HEK293 (cell line): ENCODE measurements at regions not wholly inside any gene's neighbourhood (a gene's known extent, or its start where the extent isn't known, plus 50 kb on each side); places are given as distances from the start of the nearest gene placed in this dataset.

Experiments
- CTCF ChIA-PET: fragments of 350-600 bp; formaldehyde crosslinking; extraction: SDS; loops from one replicate; lab custom pipeline; 2021; ENCODE audit warnings: antibody characterized with exemption; lab: Yijun Ruan, JAX
- POLR2A ChIA-PET: fragments of 300-600 bp; formaldehyde crosslinking; extraction: SDS; loops from one replicate; lab custom pipeline; 2020; ENCODE audit warnings: antibody characterized with exemption, inconsistent platforms; lab: Yijun Ruan, JAX
- H3K27ac ChIP-seq: fragments of 200-500 bp; sonication (Bioruptor generic); 2 replicates; pipeline ENCODE4 v1.5.1; 2014; ENCODE audit warnings: low read depth, low read length, control low read depth, inconsistent platforms; ENCODE audit errors: extremely low read depth
- H3K36me3 ChIP-seq, 2 experiments: fragments of 200-500 bp in 1 of 2; sonication (Bioruptor generic) in 1 of 2; 1 replicate in 1 of 2; 2 replicates in 1 of 2; pipeline ENCODE4 v1.5.1; 2014 to 2017; ENCODE audit warnings: inconsistent platforms in 2 of 2, low read length in 2 of 2; ENCODE audit not compliant: control insufficient read depth in 2 of 2, insufficient read depth in 1 of 2
- H3K4me1 ChIP-seq: fragments of 200-500 bp; sonication (Bioruptor generic); 2 replicates; pipeline ENCODE4 v1.5.1; 2014; ENCODE audit warnings: mild to moderate bottlenecking, low read length, inconsistent platforms; ENCODE audit not compliant: control insufficient read depth, insufficient read depth
- H3K4me3 ChIP-seq: 2 replicates; pipeline ENCODE4 v1.5.1; 2011; ENCODE audit warnings: low read depth, mild to moderate bottlenecking, control low read depth, low read length, moderate library complexity
- H3K9me3 ChIP-seq: fragments of 200-500 bp; sonication (Bioruptor generic); 2 replicates; pipeline ENCODE4 v1.5.1; 2014; ENCODE audit warnings: low read depth, low read length, inconsistent platforms; ENCODE audit not compliant: control insufficient read depth, insufficient read depth
- HOXC10 ChIP-seq: sonication (generic); formaldehyde crosslinking; IDR thresholded peaks from 2 replicates; pipeline ENCODE4 v1.8.1; 2023; ENCODE audit warnings: mild to moderate bottlenecking, missing genetic modification reagents
- MZF1 ChIP-seq: fragments of 450-650 bp; formaldehyde crosslinking; IDR thresholded peaks from 2 replicates; pipeline ENCODE4 v1.5.1; 2017; ENCODE audit warnings: missing biosample characterization, missing genetic modification characterization, borderline replicate concordance
- SP3 ChIP-seq: fragments of 450-650 bp; formaldehyde crosslinking; IDR thresholded peaks from 2 replicates; pipeline ENCODE4 v1.5.1; 2016; ENCODE audit warnings: missing biosample characterization, missing genetic modification characterization
- ZFP37 ChIP-seq: fragments of 450-650 bp; formaldehyde crosslinking; IDR thresholded peaks from 2 replicates; pipeline ENCODE4 v1.5.1; 2016; ENCODE audit warnings: missing biosample characterization, missing genetic modification characterization
- ZNF114 ChIP-seq: fragments of 450-650 bp; formaldehyde crosslinking; IDR thresholded peaks from 2 replicates; pipeline ENCODE4 v1.5.0; 2017; ENCODE audit warnings: missing biosample characterization, missing genetic modification characterization
- ZNF24 ChIP-seq: fragments of 450-650 bp; formaldehyde crosslinking; IDR thresholded peaks from 2 replicates; pipeline ENCODE4 v1.5.1; 2016; ENCODE audit warnings: missing biosample characterization, missing genetic modification characterization
- ZNF416 ChIP-seq: fragments of 450-650 bp; formaldehyde crosslinking; IDR thresholded peaks from 2 replicates; pipeline ENCODE4 v1.5.1; 2016; ENCODE audit warnings: missing biosample characterization, missing genetic modification characterization
- ZNF510 ChIP-seq: fragments of 450-650 bp; formaldehyde crosslinking; IDR thresholded peaks from 2 replicates; pipeline ENCODE4 v1.5.1; 2018; ENCODE audit warnings: mild to moderate bottlenecking, missing genetic modification characterization, missing biosample characterization; ENCODE audit not compliant: insufficient replicate concordance
- ZNF521 ChIP-seq: fragments of 450-650 bp; formaldehyde crosslinking; IDR thresholded peaks from 2 replicates; pipeline ENCODE4 v1.5.1; 2017; ENCODE audit warnings: missing biosample characterization, mild to moderate bottlenecking, missing genetic modification characterization
- ZNF560 ChIP-seq: fragments of 450-650 bp; formaldehyde crosslinking; IDR thresholded peaks from 2 replicates; pipeline ENCODE4 v1.5.1; 2017; ENCODE audit warnings: missing biosample characterization, missing genetic modification characterization, borderline replicate concordance
- ZNF624 ChIP-seq: fragments of 450-650 bp; formaldehyde crosslinking; IDR thresholded peaks from 2 replicates; pipeline ENCODE4 v1.5.1; 2017; ENCODE audit warnings: missing biosample characterization, missing genetic modification characterization
- ZNF664 ChIP-seq: fragments of 450-650 bp; formaldehyde crosslinking; IDR thresholded peaks from 2 replicates; pipeline ENCODE4 v1.5.1; 2016; ENCODE audit warnings: missing biosample characterization, missing genetic modification characterization
- ZNF677 ChIP-seq: fragments of 450-650 bp; IDR thresholded peaks from 2 replicates; pipeline ENCODE4 v1.5.0; 2018; ENCODE audit warnings: missing biosample characterization, mild to moderate bottlenecking, missing genetic modification characterization, moderate library complexity
- ZNF707 ChIP-seq: fragments of 450-650 bp; formaldehyde crosslinking; IDR thresholded peaks from 2 replicates; pipeline ENCODE4 v1.5.1; 2016; ENCODE audit warnings: missing biosample characterization, missing genetic modification characterization
- ZNF837 ChIP-seq: fragments of 450-650 bp; formaldehyde crosslinking; IDR thresholded peaks from 2 replicates; pipeline ENCODE4 v1.5.1; 2016; ENCODE audit warnings: missing biosample characterization, missing genetic modification characterization
- TF ChIP-seq, protein P1 (sequence below): fragments of 450-650 bp; formaldehyde crosslinking; IDR thresholded peaks from 2 replicates; pipeline ENCODE4 v1.5.1; 2016; ENCODE audit warnings: missing biosample characterization, missing genetic modification characterization, low read depth
- TF ChIP-seq, protein P2 (sequence below): fragments of 450-650 bp; formaldehyde crosslinking; conservative IDR thresholded peaks from 2 replicates; pipeline ENCODE4 v1.5.1; 2016; ENCODE audit warnings: low read depth, missing biosample characterization, missing genetic modification characterization
- TF ChIP-seq, protein P3 (sequence below): fragments of 450-650 bp; formaldehyde crosslinking; IDR thresholded peaks from 2 replicates; pipeline ENCODE4 v1.5.1; 2016; ENCODE audit warnings: missing biosample characterization, missing genetic modification characterization

GRCh38 chr18:72342933-72343332 lies 201.2 kb downstream of the CBLN2 start (continued):
- TF ChIP-seq, protein P1, sequence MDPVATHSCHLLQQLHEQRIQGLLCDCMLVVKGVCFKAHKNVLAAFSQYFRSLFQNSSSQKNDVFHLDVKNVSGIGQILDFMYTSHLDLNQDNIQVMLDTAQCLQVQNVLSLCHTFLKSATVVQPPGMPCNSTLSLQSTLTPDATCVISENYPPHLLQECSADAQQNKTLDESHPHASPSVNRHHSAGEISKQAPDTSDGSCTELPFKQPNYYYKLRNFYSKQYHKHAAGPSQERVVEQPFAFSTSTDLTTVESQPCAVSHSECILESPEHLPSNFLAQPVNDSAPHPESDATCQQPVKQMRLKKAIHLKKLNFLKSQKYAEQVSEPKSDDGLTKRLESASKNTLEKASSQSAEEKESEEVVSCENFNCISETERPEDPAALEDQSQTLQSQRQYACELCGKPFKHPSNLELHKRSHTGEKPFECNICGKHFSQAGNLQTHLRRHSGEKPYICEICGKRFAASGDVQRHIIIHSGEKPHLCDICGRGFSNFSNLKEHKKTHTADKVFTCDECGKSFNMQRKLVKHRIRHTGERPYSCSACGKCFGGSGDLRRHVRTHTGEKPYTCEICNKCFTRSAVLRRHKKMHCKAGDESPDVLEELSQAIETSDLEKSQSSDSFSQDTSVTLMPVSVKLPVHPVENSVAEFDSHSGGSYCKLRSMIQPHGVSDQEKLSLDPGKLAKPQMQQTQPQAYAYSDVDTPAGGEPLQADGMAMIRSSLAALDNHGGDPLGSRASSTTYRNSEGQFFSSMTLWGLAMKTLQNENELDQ (tag by site-specific recombination) = no peak
- TF ChIP-seq ZNF677 (tag by site-specific recombination) (no peak), ZNF521 (tag by site-specific recombination) (no peak), ZNF664 (tag by site-specific recombination) (no peak), ZNF114 (tag by site-specific recombination) (no peak), ZNF837 (tag by site-specific recombination) (no peak), ZNF510 (tag by site-specific recombination) (no peak), ZFP37 (no peak), ZNF560 (no peak), ZNF624 (tag by site-specific recombination) (no peak), SP3 (tag by site-specific recombination) (no peak)

DNA sequence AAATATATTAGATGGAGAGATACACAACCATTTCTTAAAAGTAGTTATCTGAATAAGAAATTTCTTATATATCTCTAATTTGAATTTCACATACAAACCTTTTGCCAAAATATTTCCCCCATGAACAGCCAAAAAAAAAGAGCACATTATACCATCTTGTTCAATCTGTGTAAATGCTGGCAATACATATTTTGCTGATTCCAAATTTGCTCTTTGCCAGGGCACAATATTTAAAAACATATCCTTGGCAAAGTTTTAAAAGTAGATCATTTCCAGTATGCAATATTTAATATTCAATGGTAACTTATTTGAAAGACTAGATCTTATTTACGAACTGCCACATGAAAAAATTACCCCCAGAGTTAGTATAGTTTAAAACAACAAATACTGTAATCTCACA lies 204.2 kb downstream of the CBLN2 start:
- H3K9me3 ChIP-seq = no peaks in the 10 kb centered on the region
- ChIA-PET POLR2A (no interaction called here), CTCF (no interaction called here)

More for the DNA sequence above, 204.2 kb downstream of the CBLN2 start:
- Histone ChIP-seq H3K4me3 (no peak overlapping the region), H3K27ac (no peak overlapping the region), H3K4me1 (no peaks in the 10 kb centered on the region), H3K36me3 (no peaks in the 10 kb centered on the region)
- TF ChIP-seq, protein P2, sequence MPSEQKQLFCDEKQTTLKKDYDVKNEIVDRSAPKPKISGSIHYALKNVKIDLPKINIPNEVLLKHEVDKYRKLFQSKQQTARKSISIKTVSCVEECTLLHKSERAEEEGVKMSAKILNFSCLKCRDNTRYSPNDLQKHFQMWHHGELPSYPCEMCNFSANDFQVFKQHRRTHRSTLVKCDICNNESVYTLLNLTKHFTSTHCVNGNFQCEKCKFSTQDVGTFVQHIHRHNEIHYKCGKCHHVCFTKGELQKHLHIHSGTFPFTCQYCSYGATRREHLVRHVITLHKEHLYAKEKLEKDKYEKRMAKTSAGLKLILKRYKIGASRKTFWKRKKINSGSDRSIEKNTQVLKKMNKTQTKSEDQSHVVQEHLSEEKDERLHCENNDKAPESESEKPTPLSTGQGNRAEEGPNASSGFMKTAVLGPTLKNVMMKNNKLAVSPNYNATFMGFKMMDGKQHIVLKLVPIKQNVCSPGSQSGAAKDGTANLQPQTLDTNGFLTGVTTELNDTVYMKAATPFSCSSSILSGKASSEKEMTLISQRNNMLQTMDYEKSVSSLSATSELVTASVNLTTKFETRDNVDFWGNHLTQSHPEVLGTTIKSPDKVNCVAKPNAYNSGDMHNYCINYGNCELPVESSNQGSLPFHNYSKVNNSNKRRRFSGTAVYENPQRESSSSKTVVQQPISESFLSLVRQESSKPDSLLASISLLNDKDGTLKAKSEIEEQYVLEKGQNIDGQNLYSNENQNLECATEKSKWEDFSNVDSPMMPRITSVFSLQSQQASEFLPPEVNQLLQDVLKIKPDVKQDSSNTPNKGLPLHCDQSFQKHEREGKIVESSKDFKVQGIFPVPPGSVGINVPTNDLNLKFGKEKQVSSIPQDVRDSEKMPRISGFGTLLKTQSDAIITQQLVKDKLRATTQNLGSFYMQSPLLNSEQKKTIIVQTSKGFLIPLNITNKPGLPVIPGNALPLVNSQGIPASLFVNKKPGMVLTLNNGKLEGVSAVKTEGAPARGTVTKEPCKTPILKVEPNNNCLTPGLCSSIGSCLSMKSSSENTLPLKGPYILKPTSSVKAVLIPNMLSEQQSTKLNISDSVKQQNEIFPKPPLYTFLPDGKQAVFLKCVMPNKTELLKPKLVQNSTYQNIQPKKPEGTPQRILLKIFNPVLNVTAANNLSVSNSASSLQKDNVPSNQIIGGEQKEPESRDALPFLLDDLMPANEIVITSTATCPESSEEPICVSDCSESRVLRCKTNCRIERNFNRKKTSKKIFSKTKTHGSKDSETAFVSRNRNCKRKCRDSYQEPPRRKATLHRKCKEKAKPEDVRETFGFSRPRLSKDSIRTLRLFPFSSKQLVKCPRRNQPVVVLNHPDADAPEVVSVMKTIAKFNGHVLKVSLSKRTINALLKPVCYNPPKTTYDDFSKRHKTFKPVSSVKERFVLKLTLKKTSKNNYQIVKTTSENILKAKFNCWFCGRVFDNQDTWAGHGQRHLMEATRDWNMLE (tag by site-specific recombination) = no peak
- no peak for TF ChIP-seq ZNF416
- TF ChIP-seq, protein P3, sequence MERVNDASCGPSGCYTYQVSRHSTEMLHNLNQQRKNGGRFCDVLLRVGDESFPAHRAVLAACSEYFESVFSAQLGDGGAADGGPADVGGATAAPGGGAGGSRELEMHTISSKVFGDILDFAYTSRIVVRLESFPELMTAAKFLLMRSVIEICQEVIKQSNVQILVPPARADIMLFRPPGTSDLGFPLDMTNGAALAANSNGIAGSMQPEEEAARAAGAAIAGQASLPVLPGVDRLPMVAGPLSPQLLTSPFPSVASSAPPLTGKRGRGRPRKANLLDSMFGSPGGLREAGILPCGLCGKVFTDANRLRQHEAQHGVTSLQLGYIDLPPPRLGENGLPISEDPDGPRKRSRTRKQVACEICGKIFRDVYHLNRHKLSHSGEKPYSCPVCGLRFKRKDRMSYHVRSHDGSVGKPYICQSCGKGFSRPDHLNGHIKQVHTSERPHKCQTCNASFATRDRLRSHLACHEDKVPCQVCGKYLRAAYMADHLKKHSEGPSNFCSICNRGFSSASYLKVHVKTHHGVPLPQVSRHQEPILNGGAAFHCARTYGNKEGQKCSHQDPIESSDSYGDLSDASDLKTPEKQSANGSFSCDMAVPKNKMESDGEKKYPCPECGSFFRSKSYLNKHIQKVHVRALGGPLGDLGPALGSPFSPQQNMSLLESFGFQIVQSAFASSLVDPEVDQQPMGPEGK (tag by site-specific recombination) = no peak
- TF ChIP-seq ZNF24 (tag by site-specific recombination) = no peak
- no peak for TF ChIP-seq ZNF707
- no peak for TF ChIP-seq HOXC10 (CRISPR knock-in tag)
- no peak for TF ChIP-seq MZF1 (tag by site-specific recombination)
- TF ChIP-seq SP3 (tag by site-specific recombination) = no peak
